HG02571 (cell line): ENCODE measurements at regions not wholly inside any gene's neighbourhood (a gene's known extent, or its start where the extent isn't known, plus 50 kb on each side); places are given as distances from the start of the nearest gene placed in this dataset.

Experiments
- ATAC-seq: cut with Tn5 transposase; IDR thresholded peaks from one replicate; pipeline ENCODE4 v1.9.1; 2021; ENCODE audit warnings: mild to moderate bottlenecking, moderate library complexity; ENCODE audit not compliant: unreplicated experiment

- no peak for ATAC-seq
Observed at GRCh38 chr13:79681069-79681468, 200.1 kb downstream of the NDFIP2 start.

DNA sequence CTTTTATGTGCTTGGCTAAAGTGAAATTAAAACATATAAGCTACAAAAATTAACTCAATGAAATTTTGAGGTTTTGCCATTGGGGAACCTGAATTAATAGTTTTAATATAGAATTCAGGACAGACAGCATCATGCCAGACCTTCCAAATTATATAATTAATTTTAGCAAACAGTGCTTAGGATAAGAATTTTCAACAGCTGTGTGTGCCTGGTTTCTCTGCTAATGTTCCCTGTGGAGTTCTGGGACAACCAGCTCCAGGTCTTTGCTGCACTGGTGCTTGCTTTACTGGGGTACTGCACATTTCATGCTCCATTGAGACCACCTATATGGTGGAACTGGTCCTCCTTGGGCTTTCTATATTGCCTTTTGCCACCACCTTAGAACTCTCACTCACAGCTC is 199.5 kb downstream of the NDFIP2 start:
- ATAC-seq = no peak

DNA sequence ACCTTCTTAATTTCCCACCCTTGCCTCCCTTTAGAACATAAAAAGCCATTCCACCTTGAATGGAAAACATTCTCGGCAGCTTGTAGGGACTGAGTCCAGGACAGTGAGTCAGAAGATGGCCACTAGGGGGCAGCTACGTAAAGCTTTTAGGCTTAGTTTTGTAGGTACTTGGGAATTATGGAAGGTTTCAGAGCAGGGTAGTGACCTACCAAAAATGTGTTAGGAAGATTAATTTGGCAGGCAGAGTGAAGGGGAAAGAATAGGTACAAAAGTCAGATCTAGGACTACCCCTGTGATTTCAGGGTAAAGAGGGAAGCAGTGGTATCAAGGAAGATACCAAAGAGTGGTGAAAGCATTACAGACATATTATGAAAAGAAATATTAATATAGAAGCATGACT is 198.4 kb downstream of the NDFIP2 start:
- peak; percentile 78 for ATAC-seq

GRCh38 chr13:79678100-79678499 is 197.1 kb downstream of the NDFIP2 start:
- ATAC-seq = no peak

DNA sequence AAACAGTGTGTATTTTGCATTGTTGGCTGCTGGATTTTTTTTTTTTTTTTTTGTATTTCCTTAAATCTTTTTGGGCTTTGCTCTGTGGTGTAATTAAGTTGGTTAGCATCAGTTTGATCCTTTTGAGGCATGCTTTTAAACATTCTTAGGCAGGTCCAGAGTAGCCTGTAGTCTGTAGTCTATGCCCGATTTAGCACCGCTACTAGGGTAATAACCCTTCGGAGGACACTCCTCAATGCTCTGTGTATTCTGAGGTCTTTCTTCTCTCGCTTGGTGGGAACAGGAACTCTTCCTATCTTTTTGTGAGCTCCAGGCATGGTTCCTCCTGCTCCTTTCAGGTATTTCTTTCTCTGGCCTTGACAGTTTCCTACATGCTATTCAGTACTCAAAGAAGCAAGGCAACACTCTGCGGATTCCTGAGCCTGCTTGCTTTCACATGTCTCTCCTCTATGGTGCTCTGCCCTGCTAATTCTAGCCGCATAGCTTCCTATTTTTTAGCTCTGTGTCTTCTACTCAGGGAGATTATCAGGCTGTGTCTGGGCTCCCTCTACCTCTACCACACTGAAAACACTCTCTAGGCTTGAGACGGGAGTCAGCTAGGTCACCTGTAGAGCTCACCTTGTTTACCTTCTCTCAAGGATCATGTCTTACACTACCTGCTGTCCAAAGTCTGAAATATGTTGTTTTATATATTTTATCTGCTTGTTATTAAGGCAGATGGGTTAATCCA is 195.1 kb downstream of the NDFIP2 start:
- ATAC-seq = no peak

- ATAC-seq = no peak
Observed at GRCh38 chr13:79674765-79675515, 194.0 kb downstream of the NDFIP2 start.

GRCh38 chr13:79673993-79674377 is 193.0 kb downstream of the NDFIP2 start:
- ATAC-seq = no peak

DNA sequence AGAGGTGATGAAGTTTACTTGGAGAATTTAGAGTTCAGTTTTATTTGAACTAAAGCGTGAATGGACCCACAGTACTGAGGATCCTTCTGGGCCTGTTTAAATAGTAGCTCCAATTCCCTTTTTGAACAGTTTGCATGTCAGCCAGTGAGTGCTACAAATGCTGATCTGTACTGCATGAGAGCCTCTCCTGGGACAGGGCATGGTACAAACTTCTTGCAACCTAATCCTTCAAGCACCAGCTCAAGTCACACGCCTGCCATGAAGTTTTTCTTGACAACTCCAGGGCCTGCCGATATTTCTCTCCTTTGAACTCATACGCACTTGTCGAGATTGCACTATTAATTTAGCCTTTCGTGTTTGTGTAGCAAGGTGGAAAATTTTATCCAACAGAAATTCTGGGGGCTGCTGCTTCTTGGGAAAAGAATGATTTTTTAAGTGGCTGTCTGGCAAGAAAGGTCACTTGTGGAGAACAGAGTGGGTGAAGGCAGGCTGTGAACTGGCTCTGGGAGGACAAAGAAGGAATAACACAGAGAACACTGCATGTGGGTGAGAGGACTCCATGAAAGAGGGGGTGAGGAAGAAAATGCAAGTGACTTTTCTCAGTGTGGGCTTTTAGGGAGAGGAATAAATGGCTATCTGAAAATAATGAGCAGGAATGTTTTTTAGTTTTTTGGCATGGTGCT is 192.5 kb downstream of the NDFIP2 start:
- no peak for ATAC-seq

GRCh38 chr13:79671420-79671819 is 190.5 kb downstream of the NDFIP2 start:
- ATAC-seq = no peak

GRCh38 chr13:79668201-79668752 is 187.3 kb downstream of the NDFIP2 start:
- ATAC-seq = no peak

DNA sequence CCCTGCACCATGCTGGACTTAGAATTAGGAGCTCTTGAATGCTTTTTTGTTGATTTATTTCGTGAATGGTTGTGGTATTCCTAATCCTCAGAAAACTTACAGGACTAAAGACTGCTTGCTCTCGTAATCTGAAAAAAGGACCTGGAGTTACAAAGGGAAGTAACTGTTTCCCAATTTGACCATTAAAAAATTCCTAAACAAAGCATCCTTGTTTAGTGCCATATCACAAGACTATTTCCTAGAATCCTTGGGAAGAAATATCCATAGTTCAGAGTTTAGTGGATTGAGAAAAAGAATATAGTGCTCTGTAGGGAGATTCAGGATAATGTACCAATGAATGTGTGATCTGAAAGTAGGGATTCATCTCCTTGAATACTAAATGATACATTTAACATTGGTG is 186.8 kb downstream of the NDFIP2 start:
- ATAC-seq = no peak

DNA sequence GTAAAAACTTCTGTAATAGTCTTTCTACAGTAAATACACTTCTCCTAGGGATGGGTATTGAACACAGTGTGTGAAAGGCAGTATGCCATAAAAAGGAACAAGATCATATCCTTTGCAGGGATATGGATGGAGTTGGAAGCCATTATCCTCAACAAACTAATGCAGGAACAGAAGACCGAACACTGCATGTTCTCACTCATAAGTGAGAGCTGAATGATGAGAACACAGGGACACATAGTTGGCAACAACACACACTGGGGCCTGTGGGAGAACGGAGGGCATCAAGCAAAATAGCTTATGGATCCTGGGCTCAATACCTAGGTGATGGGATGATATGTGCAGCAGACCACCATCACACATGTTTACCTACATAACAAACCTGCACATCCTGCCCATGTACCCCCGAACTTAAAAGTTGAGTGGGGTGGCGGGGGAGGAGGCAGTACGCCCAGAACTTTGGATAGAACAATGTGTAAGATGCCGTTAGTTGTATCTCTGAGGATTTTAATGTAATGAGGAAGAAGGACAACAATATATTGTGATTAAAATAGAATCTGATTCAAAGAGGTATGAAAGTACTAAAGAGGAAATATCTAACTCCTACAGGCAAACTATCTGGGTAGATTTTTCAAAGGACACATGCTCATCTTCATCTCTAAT is 183.2 kb downstream of the NDFIP2 start:
- no peak for ATAC-seq

- ATAC-seq = no peak
Observed at GRCh38 chr13:79663435-79663834, 182.5 kb downstream of the NDFIP2 start.

DNA sequence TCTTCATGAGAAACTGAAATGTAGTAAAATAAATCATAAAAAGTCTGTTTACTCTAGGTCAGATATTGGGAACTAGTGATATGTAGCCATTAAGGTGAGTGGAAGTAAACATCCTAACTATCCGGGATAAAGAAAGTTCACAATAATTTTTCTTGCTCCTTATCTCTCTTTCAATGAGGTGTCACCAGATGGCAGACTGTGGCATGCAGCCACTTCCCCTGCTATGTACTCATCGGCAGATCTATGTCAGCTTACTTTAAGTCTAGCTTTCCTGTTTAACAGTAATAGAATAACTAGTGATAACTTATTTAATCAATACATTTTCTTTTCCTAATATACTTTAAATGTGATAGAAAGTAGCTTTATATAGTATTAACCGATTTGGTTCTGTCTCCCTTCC is 181.9 kb downstream of the NDFIP2 start:
- no peak for ATAC-seq

DNA sequence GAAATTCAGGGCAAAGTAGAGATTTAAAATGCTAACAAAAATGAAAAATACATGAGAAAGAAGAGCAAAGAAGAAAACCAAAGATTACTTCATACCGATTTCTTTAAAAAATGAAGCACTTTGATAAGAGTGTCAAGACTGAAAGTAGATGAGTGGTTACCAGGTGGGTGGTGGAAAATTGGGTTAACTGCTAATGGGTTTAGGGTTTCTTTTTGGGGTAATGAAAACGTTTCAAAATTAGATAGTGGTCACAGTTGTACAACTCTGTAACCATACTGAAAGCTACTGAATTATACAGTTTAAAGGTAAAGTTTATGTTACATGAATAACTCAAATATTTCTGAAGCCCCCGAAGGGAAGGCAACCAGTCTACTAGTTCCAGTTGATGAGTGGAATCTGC is 179.4 kb downstream of the NDFIP2 start:
- no peak for ATAC-seq

GRCh38 chr13:79659121-79659521 is 178.2 kb downstream of the NDFIP2 start:
- no peak for ATAC-seq

DNA sequence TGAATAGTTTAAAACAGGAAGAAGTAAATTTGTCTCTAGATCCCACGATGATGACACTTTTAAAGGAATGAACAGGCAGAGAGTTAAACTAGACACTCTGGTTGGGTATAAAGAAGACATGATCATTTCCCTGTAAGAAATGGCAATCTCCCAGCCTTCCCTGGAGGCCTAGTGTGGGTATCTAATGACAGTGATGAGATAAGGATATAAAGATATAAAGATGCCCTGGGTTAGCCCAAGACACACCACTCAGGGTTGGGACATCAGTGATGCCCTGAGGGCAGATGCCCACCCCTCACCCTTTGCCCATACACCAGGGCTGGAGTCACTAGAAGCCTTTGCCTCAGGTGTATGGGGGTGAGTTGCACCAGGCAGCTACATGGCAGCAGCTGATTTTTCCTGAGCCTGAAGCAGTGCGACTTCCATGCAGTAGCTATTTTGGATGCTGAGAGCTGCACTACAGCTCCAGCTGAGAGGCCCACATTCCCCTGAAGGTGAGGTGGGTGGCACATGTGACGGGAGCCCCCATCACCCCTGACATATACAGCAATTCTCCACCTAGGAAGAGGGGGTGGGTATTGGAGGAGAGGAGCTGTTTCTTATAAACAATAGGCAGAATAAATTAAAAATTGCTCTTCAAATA is 177.5 kb downstream of the NDFIP2 start:
- ATAC-seq = no peak

GRCh38 chr13:79655509-79655908 is 174.6 kb downstream of the NDFIP2 start:
- no peak for ATAC-seq

- ATAC-seq = no peak
Observed at GRCh38 chr13:79654520-79654919, 173.6 kb downstream of the NDFIP2 start.

DNA sequence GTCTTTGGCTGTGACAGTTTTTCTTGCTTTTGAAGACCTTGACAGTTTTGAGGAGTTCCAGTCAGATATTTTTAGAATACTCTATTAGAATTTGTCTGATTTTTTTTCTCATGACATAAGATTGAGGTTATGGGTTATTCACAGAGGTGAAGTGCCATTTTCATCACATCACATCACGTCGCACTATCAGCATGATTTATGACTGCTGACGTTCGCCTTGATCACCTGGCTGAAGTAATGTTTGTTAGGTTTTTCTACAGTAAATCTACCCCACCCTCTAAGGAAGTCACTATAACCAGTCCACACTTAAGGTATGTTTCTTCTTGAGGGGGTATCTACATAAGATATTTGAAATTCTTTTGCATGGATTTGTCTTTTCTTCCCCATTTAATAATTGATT is 169.7 kb downstream of the NDFIP2 start:
- no peak for ATAC-seq

- ATAC-seq = no peak
Observed at GRCh38 chr13:79648191-79648590, 167.2 kb downstream of the NDFIP2 start.
